ENCODE measurements at regions not wholly inside any gene's neighbourhood (a gene's known extent, or its start where the extent isn't known, plus 50 kb on each side); places are given as distances from the start of the nearest gene placed in this dataset.

- Histone ChIP-seq H3K27ac (no peak overlapping the region), H3K4me3 (no peak overlapping the region), H3K27me3 (no peaks in the 10 kb centered on the region), H3K9me3 (replicated peaks in 1 of 3) (no peaks in the 10 kb centered on the region), H3K36me3 (replicated peaks in 1 of 2) (no peaks in the 10 kb centered on the region), H3K4me1 (replicated peaks in 1 of 2) (no peaks in the 10 kb centered on the region)
- intact Hi-C loops (cut with DNase I) = no loop called here
- 75 to 84% (median 78%) methylated on average over 26 to 39 of the region's 39 CpGs for WGBS, 4 donors
- TF ChIP-seq, protein P1, sequence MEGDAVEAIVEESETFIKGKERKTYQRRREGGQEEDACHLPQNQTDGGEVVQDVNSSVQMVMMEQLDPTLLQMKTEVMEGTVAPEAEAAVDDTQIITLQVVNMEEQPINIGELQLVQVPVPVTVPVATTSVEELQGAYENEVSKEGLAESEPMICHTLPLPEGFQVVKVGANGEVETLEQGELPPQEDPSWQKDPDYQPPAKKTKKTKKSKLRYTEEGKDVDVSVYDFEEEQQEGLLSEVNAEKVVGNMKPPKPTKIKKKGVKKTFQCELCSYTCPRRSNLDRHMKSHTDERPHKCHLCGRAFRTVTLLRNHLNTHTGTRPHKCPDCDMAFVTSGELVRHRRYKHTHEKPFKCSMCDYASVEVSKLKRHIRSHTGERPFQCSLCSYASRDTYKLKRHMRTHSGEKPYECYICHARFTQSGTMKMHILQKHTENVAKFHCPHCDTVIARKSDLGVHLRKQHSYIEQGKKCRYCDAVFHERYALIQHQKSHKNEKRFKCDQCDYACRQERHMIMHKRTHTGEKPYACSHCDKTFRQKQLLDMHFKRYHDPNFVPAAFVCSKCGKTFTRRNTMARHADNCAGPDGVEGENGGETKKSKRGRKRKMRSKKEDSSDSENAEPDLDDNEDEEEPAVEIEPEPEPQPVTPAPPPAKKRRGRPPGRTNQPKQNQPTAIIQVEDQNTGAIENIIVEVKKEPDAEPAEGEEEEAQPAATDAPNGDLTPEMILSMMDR (IDR thresholded peaks at IDR 0.05) = no peak
- TF ChIP-seq POLR2A (IDR thresholded peaks at IDR 0.05) = no peak
- DNase-seq = peak in 2 of 7 donors; percentile 15 to 45
Measured at GRCh38 chr14:104333646-104334423, 195.4 kb downstream of the KIF26A start.

GRCh38 chr14:104334424-104335161, 196.2 kb downstream of the KIF26A start:
- Histone ChIP-seq H3K9me3 (replicated peaks in 1 of 3) (no peaks in the 10 kb centered on the region), H3K36me3 (replicated peaks in 1 of 2) (no peaks in the 10 kb centered on the region), H3K27ac (no peak overlapping the region), H3K4me3 (no peak overlapping the region), H3K4me1 (replicated peaks in 1 of 2) (no peaks in the 10 kb centered on the region), H3K27me3 (no peaks in the 10 kb centered on the region)
- peak in 2 of 7 donors; percentile 13 to 51 for DNase-seq
- TF ChIP-seq POLR2A (IDR thresholded peaks at IDR 0.05) = no peak
- TF ChIP-seq, protein P1 (IDR thresholded peaks at IDR 0.05) = no peak
- intact Hi-C loops (cut with DNase I) = no loop called here
- WGBS, 4 donors = 78 to 82% (median 79%) methylated on average over 26 to 31 of the region's 31 CpGs

DNA sequence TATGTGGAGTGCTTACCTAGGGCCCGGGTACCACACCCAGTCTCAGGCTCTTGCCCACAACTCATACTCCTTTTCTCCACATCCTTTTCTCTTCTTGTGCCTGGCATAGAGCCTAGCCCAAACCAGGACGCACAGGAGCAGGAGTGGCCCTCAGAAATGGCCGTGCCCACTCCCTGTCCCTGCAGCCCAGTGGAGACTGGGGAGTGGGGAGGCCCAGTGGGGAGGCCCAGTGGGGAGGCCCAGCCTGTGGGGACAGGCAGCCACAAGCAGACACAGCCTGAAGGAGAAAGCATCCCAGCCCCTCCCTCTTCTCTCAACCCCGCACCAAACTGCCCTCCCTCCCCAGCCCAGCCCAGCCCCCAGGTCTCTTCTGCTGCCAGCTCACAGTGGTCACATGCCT, 196.8 kb downstream of the KIF26A start:
- intact Hi-C loops (cut with DNase I) = no loop called here
- no peak for DNase-seq
- Histone ChIP-seq H3K36me3 (replicated peaks in 1 of 2) (no peaks in the 10 kb centered on the region), H3K27ac (no peak overlapping the region), H3K27me3 (no peaks in the 10 kb centered on the region), H3K4me3 (no peak overlapping the region), H3K9me3 (replicated peaks in 1 of 3) (no peaks in the 10 kb centered on the region), H3K4me1 (replicated peaks in 1 of 2) (no peaks in the 10 kb centered on the region)
- 71 to 85% (median 75%) methylated on average over 3 to 4 of the region's 4 CpGs for WGBS, 4 donors
- TF ChIP-seq, protein P1 (IDR thresholded peaks at IDR 0.05) = no peak
- no peak for TF ChIP-seq POLR2A (IDR thresholded peaks at IDR 0.05)

DNA sequence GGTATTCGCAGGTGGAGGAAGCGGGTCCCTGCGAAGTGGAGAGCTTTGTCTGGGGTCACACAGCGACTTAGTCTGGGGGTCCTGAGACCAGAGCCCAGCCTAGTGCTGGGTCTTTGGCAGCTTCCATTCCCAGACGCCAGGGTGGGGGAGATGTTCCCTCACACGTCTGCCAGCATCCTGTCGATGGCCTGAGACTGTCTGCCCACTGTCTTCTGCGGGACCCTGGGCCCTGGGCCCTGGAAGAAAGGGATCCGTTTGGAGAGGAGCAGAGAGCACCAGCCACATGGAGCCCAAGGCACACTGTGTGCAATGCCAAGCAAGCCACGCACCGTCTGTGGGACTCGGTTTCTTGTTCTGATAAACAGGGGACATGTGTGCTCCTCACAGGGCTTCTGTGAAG, 197.2 kb downstream of the KIF26A start:
- intact Hi-C loops (cut with DNase I) = no loop called here
- Histone ChIP-seq H3K4me1 (replicated peaks in 1 of 2) (no peaks in the 10 kb centered on the region), H3K9me3 (replicated peaks in 1 of 3) (no peaks in the 10 kb centered on the region), H3K27ac (no peak overlapping the region), H3K4me3 (no peak overlapping the region), H3K27me3 (no peaks in the 10 kb centered on the region), H3K36me3 (replicated peaks in 1 of 2) (no peaks in the 10 kb centered on the region)
- 85 to 87% (median 86%) methylated on average over 5 to 12 of the region's 12 CpGs for WGBS, 4 donors
- DNase-seq = peak in 2 of 7 donors; percentile 10 to 28
- no peak for TF ChIP-seq POLR2A (IDR thresholded peaks at IDR 0.05)
- TF ChIP-seq, protein P1 (IDR thresholded peaks at IDR 0.05) = no peak

All from adrenal gland (tissue), 9 donors.